Prostate gland (tissue), 2 donors: ENCODE measurements at regions not wholly inside any gene's neighbourhood (a gene's known extent, or its start where the extent isn't known, plus 50 kb on each side); places are given as distances from the start of the nearest gene placed in this dataset.

Source experiments
- DNase-seq: peaks from one replicate; pipeline ENCODE4 v3.0.0-alpha.2; 2019; ENCODE audit warnings: low spot score
- H3K27ac ChIP-seq, 2 donors: fragments of 200-600 bp; sonication (generic); 2 replicates each; pipeline ENCODE4 v1.5.1; 2017 to 2019
- H3K27me3 ChIP-seq: fragments of 200-600 bp; sonication (generic); replicated peaks from 2 replicates; pipeline ENCODE4 v1.5.1; 2019; ENCODE audit not compliant: insufficient read depth
- H3K36me3 ChIP-seq, 2 donors: fragments of 200-600 bp; sonication (generic); 1 replicate in 1 of 2; 2 replicates in 1 of 2; pipeline versions ENCODE4 v1.5.1 to v1.8.1; 2017 to 2019
- H3K4me1 ChIP-seq: fragments of 200-600 bp; sonication (generic); replicated peaks from 2 replicates; pipeline ENCODE4 v1.5.1; 2019
- H3K4me3 ChIP-seq, 2 donors: fragments of 200-600 bp; sonication (generic); 2 replicates each; pipeline ENCODE4 v1.5.1; 2017 to 2019
- H3K9me3 ChIP-seq: fragments of 200-600 bp; sonication (generic); 2 replicates; pipeline ENCODE4 v1.5.1; 2017
- CTCF ChIP-seq, 4 experiments: fragments of 200-600 bp in 2 of 4; fragments of 450-650 bp in 2 of 4; sonication (generic) in 2 of 4; IDR thresholded peaks; 1 replicate in 3 of 4; 2 replicates in 1 of 4; pipeline ENCODE4 v1.5.1; 2016 to 2019; ENCODE audit warnings: antibody characterized with exemption in 4 of 4, mild to moderate bottlenecking in 2 of 4, moderate library complexity in 2 of 4
- POLR2A ChIP-seq: fragments of 450-650 bp; IDR thresholded peaks from one replicate; pipeline ENCODE4 v1.6.1; 2016; ENCODE audit warnings: antibody characterized with exemption, mild to moderate bottlenecking
- POLR2AphosphoS5 ChIP-seq: sonication (generic); formaldehyde crosslinking; IDR thresholded peaks from one replicate; pipeline ENCODE4 v1.6.1; 2017; ENCODE audit warnings: antibody characterized with exemption
- WGBS: methylation state at CpG from one replicate; pipeline ENCODE4 v1.1.5; 2018; 5-methylcytosine and 5-hydroxymethylcytosine counted together
- intact Hi-C: fragments of 100-400 bp; cut with DNase I; formaldehyde crosslinking; loops from one replicate; pipeline ENCODE4 v1.14.2; 2022

- no peaks in the 10 kb centered on the region for H3K36me3 ChIP-seq
- TF ChIP-seq CTCF (IDR thresholded peaks at IDR 0.05) (no peak), POLR2A (no peak), POLR2AphosphoS5 (no peak)
- H3K27ac ChIP-seq: no peak overlapping the region
- intact Hi-C loops: no loop called here
- WGBS: 56% methylated on average over 10 of the region's 10 CpGs
- H3K4me3 ChIP-seq: no peak overlapping the region
- no peaks in the 10 kb centered on the region for H3K9me3 ChIP-seq
- H3K4me1 ChIP-seq: no peaks in the 10 kb centered on the region
- no peak for DNase-seq
- H3K27me3 ChIP-seq: no peaks in the 10 kb centered on the region
Measured at GRCh38 chr4:187179086-187180058, 455.7 kb upstream of the FAT1 start.

- no peak overlapping the region for H3K27ac ChIP-seq
- WGBS: 86% methylated on average over 6 of the region's 6 CpGs
- no peaks in the 10 kb centered on the region for H3K36me3 ChIP-seq
- no peaks in the 10 kb centered on the region for H3K9me3 ChIP-seq
- intact Hi-C loops: no loop called here
- no peak overlapping the region for H3K4me3 ChIP-seq
- TF ChIP-seq POLR2A: no peak
- TF ChIP-seq CTCF (IDR thresholded peaks at IDR 0.05): no peak
- no peak for TF ChIP-seq POLR2AphosphoS5
- H3K27me3 ChIP-seq: no peaks in the 10 kb centered on the region
- no peak for DNase-seq
- H3K4me1 ChIP-seq: no peaks in the 10 kb centered on the region
Measured at GRCh38 chr4:187181054-187181453, 457.4 kb upstream of the FAT1 start.

GRCh38 chr4:187183346-187183745, 459.7 kb upstream of the FAT1 start:
- intact Hi-C loops: no loop called here
- no peak overlapping the region for H3K4me3 ChIP-seq
- WGBS: 97% methylated on average over 9 of the region's 9 CpGs
- no peak for DNase-seq
- no peaks in the 10 kb centered on the region for H3K9me3 ChIP-seq
- no peak overlapping the region for H3K27ac ChIP-seq
- TF ChIP-seq POLR2AphosphoS5 (no peak), POLR2A (no peak), CTCF (IDR thresholded peaks at IDR 0.05) (no peak)
- no peaks in the 10 kb centered on the region for H3K27me3 ChIP-seq
- no peaks in the 10 kb centered on the region for H3K36me3 ChIP-seq
- H3K4me1 ChIP-seq: no peaks in the 10 kb centered on the region

GRCh38 chr4:187183826-187184225, 460.2 kb upstream of the FAT1 start:
- 85% methylated on average over 2 of the region's 2 CpGs for WGBS
- Histone ChIP-seq H3K27ac (no peak overlapping the region), H3K4me1 (no peaks in the 10 kb centered on the region), H3K4me3 (no peak overlapping the region), H3K27me3 (no peaks in the 10 kb centered on the region), H3K9me3 (no peaks in the 10 kb centered on the region), H3K36me3 (no peaks in the 10 kb centered on the region)
- no peak for DNase-seq
- intact Hi-C loops: no loop called here
- TF ChIP-seq CTCF (IDR thresholded peaks at IDR 0.05) (no peak), POLR2AphosphoS5 (no peak), POLR2A (no peak)

GRCh38 chr4:187184508-187184907, 460.9 kb upstream of the FAT1 start:
- TF ChIP-seq POLR2AphosphoS5 (no peak), CTCF (IDR thresholded peaks at IDR 0.05) (no peak), POLR2A (no peak)
- Histone ChIP-seq H3K4me3 (no peak overlapping the region), H3K4me1 (no peaks in the 10 kb centered on the region), H3K27ac (no peak overlapping the region), H3K36me3 (no peaks in the 10 kb centered on the region), H3K9me3 (no peaks in the 10 kb centered on the region), H3K27me3 (no peaks in the 10 kb centered on the region)
- intact Hi-C loops: no loop called here
- no peak for DNase-seq
- WGBS: 48% methylated on average over 6 of the region's 6 CpGs
